ENCODE measurements at regions not wholly inside any gene's neighbourhood (a gene's known extent, or its start where the extent isn't known, plus 50 kb on each side); places are given as distances from the start of the nearest gene placed in this dataset.

DNA sequence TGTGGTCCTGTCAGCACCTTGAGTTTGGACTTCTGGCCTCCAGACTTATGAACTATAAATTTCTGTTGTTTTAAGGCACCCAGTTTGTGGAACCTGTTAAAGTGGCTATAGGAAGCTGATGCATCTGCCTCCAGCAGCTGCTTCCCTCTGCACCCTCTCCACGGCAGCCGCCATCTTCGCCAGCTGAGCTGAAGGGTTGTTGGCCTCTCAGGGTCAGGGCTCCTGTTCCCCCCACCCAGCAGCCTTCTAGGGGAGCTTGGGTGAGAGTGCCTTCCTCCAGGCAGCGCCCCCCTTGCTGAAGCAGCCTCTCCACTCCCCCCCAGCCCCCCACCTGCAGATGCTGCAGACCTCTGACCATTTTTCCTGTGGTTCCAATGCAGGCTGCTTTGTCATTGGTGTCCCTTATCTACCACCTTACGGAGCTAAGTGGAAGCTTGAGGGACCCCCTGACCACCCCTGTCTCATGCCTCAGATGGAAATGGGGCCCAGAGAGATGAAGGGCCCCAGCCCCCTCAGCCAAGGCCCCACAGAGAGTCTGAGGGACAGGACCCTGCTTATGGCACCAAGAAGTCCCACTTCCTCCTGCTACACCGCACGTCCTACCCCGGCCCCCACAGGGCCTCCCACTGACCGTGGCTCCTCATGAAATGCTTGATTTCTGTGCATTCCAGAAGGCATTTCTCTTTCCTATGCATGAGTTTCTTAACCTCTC, 61.4 kb upstream of the TLE3 start:
- TF ChIP-seq, protein P1, sequence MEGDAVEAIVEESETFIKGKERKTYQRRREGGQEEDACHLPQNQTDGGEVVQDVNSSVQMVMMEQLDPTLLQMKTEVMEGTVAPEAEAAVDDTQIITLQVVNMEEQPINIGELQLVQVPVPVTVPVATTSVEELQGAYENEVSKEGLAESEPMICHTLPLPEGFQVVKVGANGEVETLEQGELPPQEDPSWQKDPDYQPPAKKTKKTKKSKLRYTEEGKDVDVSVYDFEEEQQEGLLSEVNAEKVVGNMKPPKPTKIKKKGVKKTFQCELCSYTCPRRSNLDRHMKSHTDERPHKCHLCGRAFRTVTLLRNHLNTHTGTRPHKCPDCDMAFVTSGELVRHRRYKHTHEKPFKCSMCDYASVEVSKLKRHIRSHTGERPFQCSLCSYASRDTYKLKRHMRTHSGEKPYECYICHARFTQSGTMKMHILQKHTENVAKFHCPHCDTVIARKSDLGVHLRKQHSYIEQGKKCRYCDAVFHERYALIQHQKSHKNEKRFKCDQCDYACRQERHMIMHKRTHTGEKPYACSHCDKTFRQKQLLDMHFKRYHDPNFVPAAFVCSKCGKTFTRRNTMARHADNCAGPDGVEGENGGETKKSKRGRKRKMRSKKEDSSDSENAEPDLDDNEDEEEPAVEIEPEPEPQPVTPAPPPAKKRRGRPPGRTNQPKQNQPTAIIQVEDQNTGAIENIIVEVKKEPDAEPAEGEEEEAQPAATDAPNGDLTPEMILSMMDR (IDR thresholded peaks at IDR 0.05; ENCODE audit: extremely low read depth, missing control alignments): no peak
- DNase-seq (ENCODE audit: low spot score): no peak

DNA sequence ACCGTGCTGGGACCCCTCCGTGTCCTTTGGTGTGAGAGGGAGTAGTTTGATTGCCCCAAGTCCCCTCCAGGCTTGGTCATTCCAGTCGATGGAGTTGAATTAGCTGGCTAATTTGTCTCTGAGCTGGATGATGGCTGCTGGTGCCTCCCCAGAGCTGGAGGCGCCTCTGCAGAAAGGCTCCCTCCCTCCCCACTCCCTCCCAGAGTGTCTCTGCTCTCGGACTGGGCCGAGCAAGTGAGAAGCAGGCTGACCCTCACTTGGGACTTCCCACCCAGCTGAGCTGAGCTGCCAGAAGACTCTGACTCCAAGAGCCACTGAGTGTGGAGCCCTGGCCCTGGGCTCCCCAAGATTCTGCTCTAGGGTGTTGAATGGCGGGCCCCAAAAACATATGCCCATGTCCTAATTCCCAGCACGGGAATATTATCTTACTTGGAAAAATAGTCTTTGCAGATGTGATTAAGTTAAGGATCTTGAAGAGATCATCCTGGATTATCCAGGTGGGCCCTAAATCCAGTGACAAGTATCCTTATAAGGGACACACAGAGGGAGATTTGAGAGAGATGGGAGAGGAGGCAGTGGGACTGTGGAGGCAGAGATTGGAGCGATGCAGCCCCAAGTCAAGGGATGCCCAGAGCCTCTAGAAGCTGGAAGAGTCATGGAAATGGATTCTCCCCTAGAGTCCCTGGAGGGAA, 60.7 kb upstream of the TLE3 start:
- no peak for DNase-seq (ENCODE audit: low spot score)
- TF ChIP-seq, protein P1 (IDR thresholded peaks at IDR 0.05; ENCODE audit: extremely low read depth, missing control alignments): no peak

DNA sequence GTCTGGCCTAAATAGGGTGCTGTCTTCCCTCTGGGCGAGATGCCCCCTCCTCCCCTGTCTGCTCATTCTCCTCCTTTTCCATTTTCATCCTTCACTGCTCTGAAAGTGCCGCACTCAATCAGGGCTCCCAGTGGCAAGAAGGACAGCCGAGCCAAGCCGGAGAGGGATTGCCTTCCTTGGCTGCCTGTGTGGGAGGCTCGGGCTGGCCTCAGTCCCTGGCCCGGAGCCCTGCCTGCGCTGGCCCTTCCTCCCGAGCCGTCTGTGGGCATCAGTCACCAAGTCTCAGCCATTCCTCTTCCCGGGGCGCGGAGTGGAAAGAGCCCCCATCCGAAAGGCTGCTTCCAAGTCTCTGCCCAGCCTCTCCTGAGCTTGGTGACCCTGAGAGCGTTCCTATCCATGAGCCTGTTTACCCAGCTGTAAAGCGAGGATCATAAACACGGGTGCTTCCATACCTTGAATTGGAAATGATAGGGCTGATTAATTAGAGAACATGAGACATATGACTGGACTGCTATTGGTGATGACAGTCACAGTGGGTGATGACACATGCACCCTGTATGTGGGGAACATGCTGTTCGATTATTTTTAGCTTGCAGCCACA, 59.1 kb upstream of the TLE3 start:
- DNase-seq (ENCODE audit: low spot score): no peak
- TF ChIP-seq, protein P1 (IDR thresholded peaks at IDR 0.05; ENCODE audit: extremely low read depth, missing control alignments): no peak

DNA sequence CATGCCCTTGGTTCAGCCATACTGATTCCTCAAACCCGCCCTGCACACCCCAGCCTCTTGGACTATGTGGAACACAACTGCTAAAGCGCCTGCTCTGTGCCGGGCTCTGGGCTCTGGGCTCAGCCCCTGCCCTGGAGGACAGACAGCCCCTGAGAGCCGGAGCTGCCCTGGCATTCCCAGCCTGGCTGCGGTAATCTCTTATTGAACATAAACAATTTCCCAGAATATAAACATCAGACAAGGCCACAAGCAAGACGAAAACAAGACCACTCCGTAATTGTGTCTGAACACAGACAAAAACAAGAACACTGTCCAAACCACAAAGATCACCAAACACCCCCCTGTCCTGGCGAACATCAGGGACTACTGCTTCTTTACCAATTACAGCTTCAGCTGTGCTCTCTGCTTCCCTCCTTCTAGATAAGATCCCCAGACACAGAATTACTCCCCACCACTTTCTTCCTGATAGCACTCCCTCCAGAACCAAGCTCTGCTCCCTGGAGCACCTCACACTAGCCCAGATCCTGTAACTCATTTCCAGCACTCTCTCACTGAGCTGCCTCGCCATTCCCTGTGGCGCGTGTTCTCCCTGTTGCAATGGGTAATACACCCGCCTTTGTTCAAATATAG, 57.1 kb upstream of the TLE3 start:
- no peak for DNase-seq (ENCODE audit: low spot score)
- TF ChIP-seq, protein P1 (IDR thresholded peaks at IDR 0.05; ENCODE audit: extremely low read depth, missing control alignments): no peak

DNA sequence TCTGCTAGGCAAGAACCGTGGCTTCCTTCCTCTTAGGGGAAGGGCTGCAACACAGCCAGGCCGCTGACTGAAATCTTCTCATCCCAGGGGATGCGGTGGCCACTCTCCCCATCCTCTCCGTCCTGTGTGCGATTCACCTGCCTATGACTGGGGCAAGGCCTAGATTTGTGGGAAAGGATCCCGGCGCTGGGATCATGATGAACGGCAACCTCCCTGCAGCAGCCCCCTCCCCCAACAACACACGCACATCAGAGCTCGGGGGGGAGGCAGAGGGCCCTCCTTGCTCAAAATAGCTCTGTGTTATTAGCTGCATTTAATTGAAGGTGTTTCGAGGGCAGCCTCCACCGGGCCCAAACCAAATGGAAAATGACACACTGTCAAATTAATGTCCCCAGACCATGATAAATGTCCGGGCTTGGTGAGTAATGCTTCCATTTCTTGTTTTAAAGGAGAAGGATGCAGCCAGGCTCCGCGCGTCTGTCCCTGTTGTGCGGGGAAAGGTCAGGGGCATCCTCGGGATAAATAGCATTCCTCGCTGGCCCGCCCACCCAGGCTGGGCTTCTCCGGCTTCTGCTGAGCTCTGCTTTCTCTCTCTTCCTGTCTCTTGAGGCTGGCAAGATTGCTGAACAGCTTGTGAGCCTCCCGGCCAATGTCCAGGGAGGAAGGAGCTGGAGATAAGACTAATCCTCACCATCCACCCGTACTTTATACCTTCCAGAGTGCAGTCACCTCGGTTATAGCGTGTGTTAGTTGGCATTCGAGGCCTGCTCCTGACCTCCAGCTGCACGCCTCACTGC, 56.4 kb upstream of the TLE3 start:
- no peak for DNase-seq (ENCODE audit: low spot score)
- TF ChIP-seq, protein P1 (IDR thresholded peaks at IDR 0.05; ENCODE audit: extremely low read depth, missing control alignments): no peak

DNA sequence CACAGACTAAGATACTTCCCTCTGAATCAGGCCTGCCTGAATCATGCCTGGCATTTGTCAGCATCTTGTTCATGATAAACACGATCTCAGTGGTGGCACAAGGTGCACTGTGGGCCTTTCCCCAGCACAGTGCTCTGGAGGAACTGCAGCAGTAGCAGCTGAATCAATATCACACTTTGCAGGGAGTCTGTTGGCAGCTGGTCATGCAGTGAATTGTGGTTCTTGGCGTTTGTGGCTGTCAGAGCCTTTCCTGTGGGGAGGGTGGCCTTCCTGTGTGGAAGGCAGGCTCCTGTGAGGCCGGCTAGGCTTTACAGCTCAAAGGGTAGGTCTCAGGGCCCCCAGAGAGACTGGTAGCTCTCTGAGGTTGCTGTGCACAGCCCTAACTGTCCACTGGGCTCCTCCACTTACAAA, 54.4 kb upstream of the TLE3 start:
- TF ChIP-seq, protein P1 (IDR thresholded peaks at IDR 0.05; ENCODE audit: extremely low read depth, missing control alignments): no peak
- no peak for DNase-seq (ENCODE audit: low spot score)
